ENCODE measurements at regions not wholly inside any gene's neighbourhood (a gene's known extent, or its start where the extent isn't known, plus 50 kb on each side); places are given as distances from the start of the nearest gene placed in this dataset.
A peak's percentile ranks its signal among the peaks of the same experiment; 100 is the strongest.

- no peak for DNase-seq (ENCODE audit: low read depth)
- TF ChIP-seq, protein P1, sequence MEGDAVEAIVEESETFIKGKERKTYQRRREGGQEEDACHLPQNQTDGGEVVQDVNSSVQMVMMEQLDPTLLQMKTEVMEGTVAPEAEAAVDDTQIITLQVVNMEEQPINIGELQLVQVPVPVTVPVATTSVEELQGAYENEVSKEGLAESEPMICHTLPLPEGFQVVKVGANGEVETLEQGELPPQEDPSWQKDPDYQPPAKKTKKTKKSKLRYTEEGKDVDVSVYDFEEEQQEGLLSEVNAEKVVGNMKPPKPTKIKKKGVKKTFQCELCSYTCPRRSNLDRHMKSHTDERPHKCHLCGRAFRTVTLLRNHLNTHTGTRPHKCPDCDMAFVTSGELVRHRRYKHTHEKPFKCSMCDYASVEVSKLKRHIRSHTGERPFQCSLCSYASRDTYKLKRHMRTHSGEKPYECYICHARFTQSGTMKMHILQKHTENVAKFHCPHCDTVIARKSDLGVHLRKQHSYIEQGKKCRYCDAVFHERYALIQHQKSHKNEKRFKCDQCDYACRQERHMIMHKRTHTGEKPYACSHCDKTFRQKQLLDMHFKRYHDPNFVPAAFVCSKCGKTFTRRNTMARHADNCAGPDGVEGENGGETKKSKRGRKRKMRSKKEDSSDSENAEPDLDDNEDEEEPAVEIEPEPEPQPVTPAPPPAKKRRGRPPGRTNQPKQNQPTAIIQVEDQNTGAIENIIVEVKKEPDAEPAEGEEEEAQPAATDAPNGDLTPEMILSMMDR (IDR thresholded peaks at IDR 0.05; ENCODE audit: control insufficient read depth, insufficient read depth, low read depth, low read length, missing control alignments) = no peak
- H3K4me3 ChIP-seq (ENCODE audit: control insufficient read depth, low read depth, low read length) = no peak overlapping the region
Measured at GRCh38 chr12:102542816-102543440, 62.6 kb upstream of the IGF1 start.

GRCh38 chr12:102540815-102541385 is 60.5 kb upstream of the IGF1 start:
- TF ChIP-seq, protein P1 (IDR thresholded peaks at IDR 0.05; ENCODE audit: control insufficient read depth, insufficient read depth, low read depth, low read length, missing control alignments) = no peak
- no peak overlapping the region for H3K4me3 ChIP-seq (ENCODE audit: control insufficient read depth, low read depth, low read length)
- no peak for DNase-seq (ENCODE audit: low read depth)

- TF ChIP-seq, protein P1 (IDR thresholded peaks at IDR 0.05; ENCODE audit: control insufficient read depth, insufficient read depth, low read depth, low read length, missing control alignments) = no peak
- H3K4me3 ChIP-seq (ENCODE audit: control insufficient read depth, low read depth, low read length) = no peak overlapping the region; the same call in 1 of the 2 replicates
- peak; percentile 69 for DNase-seq (ENCODE audit: low read depth)
Measured at GRCh38 chr12:102539651-102540553, 59.5 kb upstream of the IGF1 start.

GRCh38 chr12:102535306-102535705 is 54.9 kb upstream of the IGF1 start:
- no peak overlapping the region for H3K4me3 ChIP-seq (ENCODE audit: control insufficient read depth, low read depth, low read length)
- no peak for DNase-seq (ENCODE audit: low read depth)
- TF ChIP-seq, protein P1 (IDR thresholded peaks at IDR 0.05; ENCODE audit: control insufficient read depth, insufficient read depth, low read depth, low read length, missing control alignments) = no peak

DNA sequence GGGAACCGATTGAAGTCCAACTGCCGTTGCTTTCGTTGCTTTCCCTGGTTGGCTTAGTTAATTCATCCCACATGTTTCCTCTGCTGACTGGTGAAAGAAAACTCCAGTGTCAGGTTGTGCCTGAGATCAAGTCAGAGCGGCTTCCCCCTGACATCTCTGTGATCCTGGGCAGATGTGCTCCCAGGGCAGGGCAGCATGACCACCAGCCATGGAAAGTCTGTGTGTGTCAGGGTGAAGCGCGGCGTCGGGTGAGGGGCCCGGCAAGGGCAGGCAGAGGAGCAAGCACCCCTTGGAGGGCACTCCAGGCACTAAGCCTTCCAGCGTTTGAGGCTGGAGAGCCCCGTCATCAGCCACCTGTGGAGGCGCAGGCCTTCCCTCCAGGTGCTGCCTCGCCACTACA is 54.5 kb upstream of the IGF1 start:
- no peak for DNase-seq (ENCODE audit: low read depth)
- TF ChIP-seq, protein P1 (IDR thresholded peaks at IDR 0.05; ENCODE audit: control insufficient read depth, insufficient read depth, low read depth, low read length, missing control alignments) = no peak
- no peak overlapping the region for H3K4me3 ChIP-seq (ENCODE audit: control insufficient read depth, low read depth, low read length)

DNA sequence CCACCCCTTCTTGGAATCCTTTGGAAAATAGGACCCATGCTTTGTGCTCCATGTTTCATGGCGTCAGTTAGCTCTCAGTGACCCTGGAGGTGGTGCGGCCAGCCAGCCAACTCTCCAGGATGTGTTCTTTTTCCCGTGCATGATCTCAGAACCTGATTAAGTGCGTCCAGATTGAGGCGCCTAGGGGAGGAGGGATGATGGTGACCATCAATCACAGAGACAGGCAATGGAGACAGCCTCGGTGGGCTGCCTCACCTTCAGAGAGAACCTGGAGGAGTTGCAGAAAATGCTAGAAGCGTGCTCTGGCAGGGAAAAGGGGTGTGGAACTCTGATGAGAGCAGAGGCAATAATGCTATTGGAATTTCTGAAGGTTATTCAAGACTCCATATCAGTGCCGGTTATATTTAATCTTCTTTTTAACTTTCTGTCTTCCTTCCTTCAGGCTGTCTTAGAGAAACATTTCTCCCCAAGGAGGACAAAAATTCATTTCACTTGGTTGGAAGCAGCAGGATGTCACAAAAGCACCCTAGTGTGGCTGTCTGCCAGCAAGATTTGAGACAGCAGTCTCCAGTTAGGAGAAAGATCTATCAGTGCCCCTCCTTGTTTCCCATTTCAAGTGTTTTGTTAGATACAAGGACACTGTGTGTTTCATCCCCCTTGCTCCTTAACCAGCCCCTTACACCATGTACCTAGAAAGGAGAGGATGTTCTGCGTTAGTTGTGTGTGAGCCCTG is 53.3 kb upstream of the IGF1 start:
- DNase-seq (ENCODE audit: low read depth) = no peak
- no peak overlapping the region for H3K4me3 ChIP-seq (ENCODE audit: control insufficient read depth, low read depth, low read length)
- TF ChIP-seq, protein P1 (IDR thresholded peaks at IDR 0.05; ENCODE audit: control insufficient read depth, insufficient read depth, low read depth, low read length, missing control alignments) = no peak
